CD14-positive monocyte (primary cell): ENCODE measurements at regions not wholly inside any gene's neighbourhood (a gene's known extent, or its start where the extent isn't known, plus 50 kb on each side); places are given as distances from the start of the nearest gene placed in this dataset.

Source experiments
- DNase-seq, 3 donors: peaks; one replicate each; pipeline ENCODE4 v3.0.0-alpha.2; 2011 to 2022
- H2AFZ ChIP-seq: 2 replicates; pipeline ENCODE4 v1.6.0; 2012; ENCODE audit warnings: mild to moderate bottlenecking, low read depth, low read length, inconsistent platforms; ENCODE audit not compliant: insufficient read depth, poor library complexity, severe bottlenecking
- H3K27ac ChIP-seq, 2 donors: 1 replicate in 1 of 2; 2 replicates in 1 of 2; pipeline ENCODE4 v1.5.1; 2012 to 2013; ENCODE audit warnings: low read length in 2 of 2, control low read depth in 1 of 2, inconsistent platforms in 1 of 2, low read depth in 1 of 2, mild to moderate bottlenecking in 1 of 2
- H3K27me3 ChIP-seq, 2 donors: one replicate each; pipeline versions ENCODE4 v1.6.0 to v1.6.1; 2011 to 2013; ENCODE audit warnings: low read length in 2 of 2; ENCODE audit not compliant: control insufficient read depth in 2 of 2, insufficient read depth in 2 of 2
- H3K36me3 ChIP-seq, 2 donors: replicated peaks in 1 of 2; 1 replicate in 1 of 2; 2 replicates in 1 of 2; pipeline versions ENCODE4 v1.5.1 to v1.6.1; 2012 to 2013; ENCODE audit warnings: low read length in 2 of 2, control low read depth in 1 of 2, inconsistent platforms in 1 of 2, mild to moderate bottlenecking in 1 of 2; ENCODE audit not compliant: insufficient read depth in 2 of 2, control insufficient read depth in 1 of 2
- H3K4me1 ChIP-seq, 2 donors: 1 replicate in 1 of 2; 2 replicates in 1 of 2; pipeline versions ENCODE4 v1.5.1 to v1.6.1; 2012 to 2013; ENCODE audit warnings: low read length in 2 of 2, control low read depth in 1 of 2, inconsistent platforms in 1 of 2, mild to moderate bottlenecking in 1 of 2, moderate library complexity in 1 of 2; ENCODE audit not compliant: insufficient read depth in 2 of 2, control insufficient read depth in 1 of 2
- H3K4me2 ChIP-seq: replicated peaks from 2 replicates; pipeline ENCODE3; 2012; ENCODE audit warnings: low read length, moderate library complexity, mild to moderate bottlenecking; ENCODE audit not compliant: poor library complexity, severe bottlenecking; ENCODE audit errors: extremely low read depth
- H3K4me3 ChIP-seq, 3 experiments: fragments of 200-600 bp in 1 of 3; sonication (generic) in 1 of 3; replicated peaks in 1 of 3; 1 replicate in 2 of 3; 2 replicates in 1 of 3; pipeline ENCODE4 v1.5.1; 2011 to 2013; ENCODE audit warnings: low read length in 3 of 3, mild to moderate bottlenecking in 3 of 3, control low read depth in 2 of 3, low read depth in 2 of 3, inconsistent platforms in 1 of 3, moderate library complexity in 1 of 3
- H3K79me2 ChIP-seq: 2 replicates; pipeline ENCODE4 v1.6.0; 2012; ENCODE audit warnings: mild to moderate bottlenecking, control low read depth, inconsistent platforms, low read length, moderate library complexity; ENCODE audit not compliant: insufficient read depth
- H3K9ac ChIP-seq: 2 replicates; pipeline ENCODE4 v1.6.0; 2017; ENCODE audit warnings: low read length, mild to moderate bottlenecking; ENCODE audit not compliant: insufficient read depth, poor library complexity, severe bottlenecking
- H3K9me3 ChIP-seq, 2 donors: replicated peaks in 1 of 2; 1 replicate in 1 of 2; 2 replicates in 1 of 2; pipeline versions ENCODE4 v1.5.1 to v1.6.1; 2012 to 2013; ENCODE audit warnings: low read length in 2 of 2, control low read depth in 1 of 2; ENCODE audit not compliant: control insufficient read depth in 1 of 2, insufficient read depth in 1 of 2
- H4K20me1 ChIP-seq: 2 replicates; pipeline ENCODE4 v1.6.0; 2012; ENCODE audit warnings: mild to moderate bottlenecking, low read length, control low read depth, moderate library complexity; ENCODE audit not compliant: insufficient read depth
- H3K27ac Mint-ChIP-seq, 7 donors: one replicate each; pipeline ENCODE4 v1.8.0; 2020; ENCODE audit warnings: mild to moderate bottlenecking in 7 of 7, mixed read lengths in 7 of 7, moderate library complexity in 6 of 7, inconsistent platforms in 2 of 7
- H3K27me3 Mint-ChIP-seq, 3 donors: one replicate each; pipeline ENCODE4 v1.8.0; 2021 to 2022; ENCODE audit warnings: low read depth in 3 of 3, mild to moderate bottlenecking in 3 of 3, mixed read lengths in 3 of 3, moderate library complexity in 3 of 3, inconsistent platforms in 1 of 3
- H3K36me3 Mint-ChIP-seq, 2 donors: one replicate each; pipeline ENCODE4 v1.8.0; 2020; ENCODE audit warnings: mixed read lengths in 2 of 2, inconsistent platforms in 1 of 2, mild to moderate bottlenecking in 1 of 2
- H3K4me1 Mint-ChIP-seq: one replicate; pipeline ENCODE4 v1.8.0; 2020; ENCODE audit warnings: mild to moderate bottlenecking, mixed read lengths
- H3K4me3 Mint-ChIP-seq, 2 donors: one replicate each; pipeline ENCODE4 v1.8.0; 2020; ENCODE audit warnings: mild to moderate bottlenecking in 2 of 2, mixed read lengths in 2 of 2, moderate library complexity in 1 of 2
- H3K9me3 Mint-ChIP-seq, 7 donors: one replicate each; pipeline ENCODE4 v1.8.0; 2020 to 2022; ENCODE audit warnings: mixed read lengths in 7 of 7, mild to moderate bottlenecking in 6 of 7, moderate library complexity in 6 of 7, inconsistent platforms in 2 of 7
- CTCF ChIP-seq: fragments of 200-600 bp; IDR thresholded peaks from one replicate; pipeline ENCODE4 v1.8.0; 2022; ENCODE audit warnings: antibody characterized with exemption, mild to moderate bottlenecking
- WGBS: methylation state at CpG from one replicate; pipeline ENCODE4 v1.1.5; 2013; ENCODE audit warnings: missing lambda C conversion rate; ENCODE audit not compliant: insufficient coverage; 5-methylcytosine and 5-hydroxymethylcytosine counted together
- intact Hi-C, 2 donors: fragments of 100-400 bp; cut with micrococcal nuclease; formaldehyde crosslinking; loops; one replicate each; pipeline versions ENCODE4 v1.15.0 to v1.15.1; 2023

GRCh38 chr1:103435443-103435842, 90.1 kb upstream of the RNPC3 start:
- no peaks in the 10 kb centered on the region for H3K27me3 ChIP-seq
- no peak overlapping the region for H3K27ac ChIP-seq
- H2AFZ ChIP-seq: no peak overlapping the region
- H3K4me1 ChIP-seq: no peaks in the 10 kb centered on the region
- no peak overlapping the region for H3K9ac ChIP-seq
- H3K4me2 ChIP-seq: no peak overlapping the region
- no peak overlapping the region for H3K4me3 ChIP-seq
- no peaks in the 10 kb centered on the region for H3K4me1 Mint-ChIP-seq
- intact Hi-C loops: no loop called here
- DNase-seq: no peak
- no peaks in the 10 kb centered on the region for H3K9me3 ChIP-seq
- no peak overlapping the region for H3K27ac Mint-ChIP-seq
- no peaks in the 10 kb centered on the region for H3K79me2 ChIP-seq
- WGBS: no CpG with 5 or more reads among the region's 1 CpG
- H3K36me3 Mint-ChIP-seq: no peaks in the 10 kb centered on the region
- no peak overlapping the region for H3K4me3 Mint-ChIP-seq
- H4K20me1 ChIP-seq: no peaks in the 10 kb centered on the region
- H3K27me3 Mint-ChIP-seq: no peaks in the 10 kb centered on the region
- peaks cover 0 to 3% (median 0%) of the 10 kb centered on the region in 7 donors for H3K9me3 Mint-ChIP-seq
- no peak for TF ChIP-seq CTCF
- H3K36me3 ChIP-seq: no peaks in the 10 kb centered on the region

GRCh38 chr1:103424650-103425049, 100.8 kb upstream of the RNPC3 start:
- WGBS: no CpG with 5 or more reads among the region's 2 CpGs
- Mint-ChIP-seq H3K27me3 (no peaks in the 10 kb centered on the region), H3K27ac (no peak overlapping the region), H3K4me3 (no peak overlapping the region), H3K9me3 (peaks cover 2 to 11% (median 3%) of the 10 kb centered on the region in 7 donors), H3K4me1 (no peaks in the 10 kb centered on the region), H3K36me3 (no peaks in the 10 kb centered on the region)
- H3K4me1 ChIP-seq: no peaks in the 10 kb centered on the region
- no peak overlapping the region for H3K4me3 ChIP-seq
- H3K27me3 ChIP-seq: no peaks in the 10 kb centered on the region
- no peak for DNase-seq
- TF ChIP-seq CTCF: no peak
- intact Hi-C loops: no loop called here
- H3K9me3 ChIP-seq: peaks cover 0 to 3% of the 10 kb centered on the region in 2 donors
- H3K9ac ChIP-seq: no peak overlapping the region
- no peak overlapping the region for H3K27ac ChIP-seq
- no peaks in the 10 kb centered on the region for H4K20me1 ChIP-seq
- no peak overlapping the region for H2AFZ ChIP-seq
- no peaks in the 10 kb centered on the region for H3K36me3 ChIP-seq
- no peak overlapping the region for H3K4me2 ChIP-seq
- H3K79me2 ChIP-seq: no peaks in the 10 kb centered on the region
